ENCODE measurements at regions not wholly inside any gene's neighbourhood (a gene's known extent, or its start where the extent isn't known, plus 50 kb on each side); places are given as distances from the start of the nearest gene placed in this dataset.
"Not testable (repeated sequence)": the region's sequence is repeated elsewhere in the genome, so short reads cannot be mapped to it uniquely, and the experiment has no call there.

DNA sequence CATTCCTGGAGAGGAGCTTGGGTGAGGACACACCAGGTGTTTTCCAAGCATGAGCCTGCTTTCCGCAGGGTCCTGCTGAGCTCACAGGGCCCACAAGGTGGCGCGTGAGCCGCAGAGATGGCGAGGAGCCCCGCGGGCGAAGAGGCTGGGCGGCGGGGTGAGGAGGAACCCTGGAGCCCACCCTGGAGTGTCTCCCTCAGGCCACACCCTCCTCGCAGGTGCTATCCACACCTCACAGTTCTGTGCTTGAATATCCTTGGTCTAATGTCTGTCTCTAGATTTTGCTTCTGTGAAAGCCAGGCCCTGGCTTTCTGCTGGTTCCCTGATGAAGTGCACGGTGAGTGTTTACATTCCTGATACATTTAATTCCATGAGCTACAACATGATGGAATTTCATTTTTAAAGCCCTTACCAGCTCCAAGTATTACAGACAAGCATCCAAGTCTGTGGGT is 433.6 kb downstream of the ACTR3B start:
- peak; percentile 10 for DNase-seq (ENCODE audit: low spot score)

DNA sequence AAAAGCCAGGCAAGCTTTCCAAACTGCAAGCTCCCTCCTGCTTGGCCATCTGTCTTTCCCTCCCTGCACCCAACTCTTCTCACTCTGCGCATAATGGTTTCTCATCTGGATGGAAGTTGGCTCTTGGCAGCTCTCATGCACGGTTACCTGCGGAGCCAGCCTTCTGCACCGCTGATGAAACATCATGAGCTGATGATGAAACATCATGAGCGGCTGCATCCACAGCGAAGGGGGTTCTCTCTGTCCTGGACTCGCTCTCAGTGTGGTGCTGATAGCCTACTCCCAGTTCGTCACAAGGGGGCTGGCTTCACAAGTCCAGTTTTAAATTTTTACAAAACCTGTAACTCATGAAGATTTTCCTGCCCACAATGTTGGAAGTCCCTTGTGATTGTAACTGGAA is 457.5 kb downstream of the ACTR3B start:
- no peak for DNase-seq (ENCODE audit: low spot score)

DNA sequence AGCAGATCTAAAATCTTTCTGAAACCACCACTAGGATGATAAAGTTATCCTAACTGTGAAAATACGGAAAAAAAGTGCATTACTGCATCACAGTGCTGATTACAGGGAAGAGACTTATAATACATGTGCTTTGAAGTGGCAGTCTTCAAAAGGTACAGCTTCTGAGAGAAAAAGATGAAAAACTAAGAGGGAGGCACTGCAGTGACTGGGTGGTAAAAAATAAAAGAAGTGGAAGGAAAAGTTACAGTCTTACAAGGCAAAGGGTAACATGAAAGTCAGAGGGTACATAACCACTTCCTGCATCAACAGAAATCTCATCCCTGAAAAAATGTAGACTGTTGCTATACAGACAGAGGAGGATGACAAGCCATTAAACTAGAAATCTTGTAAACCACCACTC is 465.3 kb downstream of the ACTR3B start:
- no peak for DNase-seq (ENCODE audit: low spot score)

DNA sequence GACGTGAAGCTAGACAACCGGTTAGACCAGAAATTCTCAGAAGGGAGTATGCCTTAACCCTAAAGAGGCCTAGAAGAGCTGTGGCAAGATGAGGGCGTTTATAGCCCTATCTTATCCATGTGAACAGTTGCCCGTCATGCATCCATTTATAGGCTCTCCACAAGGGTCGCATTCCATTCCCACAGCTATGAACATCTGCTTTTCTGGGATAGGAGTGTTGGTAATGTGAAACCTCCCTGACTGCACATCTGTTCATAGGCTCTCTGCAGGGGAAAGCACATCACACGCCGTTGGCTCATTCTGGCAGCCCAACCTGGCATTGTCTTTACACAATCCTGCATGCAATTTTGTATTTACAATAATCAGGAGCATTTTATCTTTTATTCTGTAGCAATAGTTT is 485.6 kb downstream of the ACTR3B start:
- DNase-seq (ENCODE audit: low spot score), result not testable (repeated sequence)

DNA sequence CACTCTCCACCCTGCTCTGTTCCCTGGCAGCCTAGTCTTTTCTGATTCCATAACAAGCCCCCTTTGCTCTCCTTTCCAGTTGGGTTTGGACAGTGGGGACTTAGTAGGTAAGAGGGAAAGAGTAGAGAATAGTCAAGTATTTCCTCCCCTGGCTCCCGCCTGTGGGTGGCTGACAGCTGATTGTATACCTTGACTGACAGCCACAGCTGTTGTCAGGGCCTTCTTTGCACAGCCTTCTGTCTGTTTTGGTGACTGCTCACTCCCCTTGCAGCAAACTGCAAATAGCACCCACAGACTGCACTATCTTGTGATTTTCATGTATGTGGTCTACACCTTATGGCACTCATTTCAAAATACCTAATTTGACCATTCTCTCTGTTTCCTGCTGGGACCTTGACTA is 486.3 kb downstream of the ACTR3B start:
- DNase-seq (ENCODE audit: low spot score), result no peak

DNA sequence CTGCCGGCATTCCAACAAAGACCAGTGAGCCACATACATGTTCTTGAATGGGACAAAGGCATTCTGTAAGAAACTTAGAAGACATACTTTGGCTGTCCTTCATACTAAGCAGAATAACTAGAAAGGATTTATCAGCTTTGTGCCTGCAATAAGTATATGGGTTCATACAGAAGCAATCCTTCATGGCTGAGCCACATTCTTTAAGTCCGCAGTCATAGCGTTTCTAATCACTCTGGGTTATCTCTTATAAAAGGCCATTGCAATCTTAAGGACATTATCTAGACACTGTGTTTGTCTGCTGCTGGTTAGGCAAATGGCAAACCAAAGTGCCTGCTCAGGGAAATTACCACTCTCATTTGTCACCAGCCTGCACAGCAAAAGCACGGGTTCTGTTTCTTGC is 488.4 kb downstream of the ACTR3B start:
- no peak for DNase-seq (ENCODE audit: low spot score)

DNA sequence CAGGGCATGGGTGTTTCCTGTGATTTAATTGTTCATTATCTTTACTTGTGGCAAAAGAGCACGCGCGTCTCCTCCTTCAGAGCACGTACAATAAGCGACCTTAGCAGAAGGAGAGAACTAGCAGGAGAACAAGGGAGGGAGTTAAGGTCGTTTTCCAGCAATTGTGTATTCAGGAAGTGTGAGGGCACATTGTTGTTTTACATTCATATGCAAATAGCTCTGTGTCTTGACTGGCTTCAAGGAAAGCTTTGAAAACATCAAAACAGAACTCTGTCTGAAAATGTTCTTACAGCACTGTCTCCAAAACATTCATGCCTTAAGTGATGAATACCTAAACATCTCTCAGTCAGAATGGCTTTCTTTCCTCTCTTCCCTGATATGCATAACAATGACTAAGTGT is 499.1 kb downstream of the ACTR3B start:
- no peak for DNase-seq (ENCODE audit: low spot score)

DNA sequence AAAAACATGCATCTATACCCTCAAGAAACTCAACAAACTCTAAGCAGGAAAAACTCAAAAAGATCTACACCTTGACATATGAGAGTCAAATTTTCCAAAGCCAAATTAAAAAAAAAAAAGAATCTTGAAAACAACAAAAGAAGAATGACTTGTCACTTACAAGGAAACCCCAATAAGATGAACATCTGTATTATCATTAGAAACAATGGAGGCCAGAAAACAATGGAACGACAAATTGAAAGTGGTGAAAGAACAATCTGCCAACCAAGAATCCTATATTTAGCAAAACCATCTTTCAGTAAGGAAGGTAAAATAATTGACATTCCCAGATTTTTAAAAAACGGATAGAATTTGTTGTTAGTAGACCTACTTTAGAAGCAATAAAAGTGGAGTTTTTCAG is 516.8 kb downstream of the ACTR3B start:
- no peak for DNase-seq (ENCODE audit: low spot score)

DNA sequence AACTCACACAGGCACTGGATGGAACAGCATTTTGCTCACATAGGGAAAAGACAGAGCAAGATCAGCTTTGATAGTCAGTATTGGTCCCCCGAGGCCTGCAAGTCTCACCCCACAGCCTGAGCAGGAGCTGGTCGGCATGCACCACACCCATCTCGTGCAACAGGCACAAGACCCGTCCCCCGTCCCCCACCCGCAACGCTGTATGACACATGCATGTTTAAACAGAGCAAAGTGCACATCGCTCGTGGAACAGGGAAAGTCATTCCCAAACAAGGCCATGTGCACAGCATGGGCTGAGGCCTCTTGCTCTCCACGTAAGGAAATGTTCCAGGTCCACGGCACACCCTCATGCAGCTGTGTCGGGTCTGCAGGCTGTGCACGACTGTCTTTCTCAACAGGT is 527.2 kb downstream of the ACTR3B start:
- no peak for DNase-seq (ENCODE audit: low spot score)

DNA sequence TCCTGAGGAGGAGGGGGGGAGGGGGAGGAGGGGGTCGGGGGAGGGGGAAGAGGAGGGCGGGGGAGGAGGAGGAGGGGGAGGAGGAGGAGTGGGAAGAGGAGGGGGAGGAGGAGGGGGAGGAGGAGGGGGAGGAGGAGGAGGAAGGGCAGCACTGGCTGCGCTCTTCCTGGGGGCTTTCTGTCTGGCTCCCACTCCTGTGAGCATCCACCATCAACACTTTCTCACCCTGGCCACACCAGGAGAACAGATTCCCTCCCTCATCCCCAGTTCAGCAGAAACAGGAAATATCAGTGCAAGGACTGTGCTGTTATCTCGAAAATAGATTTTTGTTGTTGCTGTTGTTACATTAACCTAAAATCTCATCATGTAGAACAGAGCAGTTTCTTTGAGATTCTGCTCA is 530.5 kb downstream of the ACTR3B start:
- DNase-seq (ENCODE audit: low spot score), result no peak

DNA sequence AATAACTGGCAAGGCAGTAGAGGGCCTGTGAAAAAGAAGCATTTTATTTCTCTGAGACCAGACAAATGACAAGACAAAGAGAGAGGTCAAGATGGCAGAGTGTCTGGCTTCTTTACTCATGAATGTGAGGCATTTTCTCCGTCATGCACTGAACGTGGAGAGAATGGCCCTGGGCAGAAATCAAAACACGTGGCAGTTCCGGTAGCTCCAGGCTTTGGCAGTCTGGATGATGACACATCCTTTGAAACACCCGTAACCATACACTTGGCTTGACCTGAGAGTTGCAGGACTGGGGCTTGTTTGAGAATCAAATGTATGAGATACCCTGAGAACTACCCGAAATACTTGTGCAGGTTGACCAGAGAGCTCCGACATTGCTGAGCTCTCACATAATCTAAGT is 537.6 kb downstream of the ACTR3B start:
- DNase-seq (ENCODE audit: low spot score), result no peak

DNA sequence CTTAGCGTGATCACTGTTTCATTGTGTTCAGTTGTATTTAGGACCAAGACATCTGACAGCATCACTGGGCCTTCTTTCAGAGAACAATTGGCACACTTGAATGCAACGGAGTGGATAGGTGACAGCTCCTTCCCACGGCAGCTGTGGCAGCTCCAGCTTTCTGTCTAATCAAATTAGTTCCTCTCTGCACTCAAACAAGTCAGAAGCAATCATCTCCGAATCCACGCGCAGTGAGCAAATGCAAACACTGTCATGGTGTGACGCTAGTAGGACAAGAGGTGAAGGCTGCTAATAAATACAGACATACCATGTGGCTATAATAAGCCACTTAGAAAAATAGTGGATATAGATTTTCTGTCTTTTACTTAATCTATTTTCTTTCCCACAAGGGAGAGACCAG is 542.4 kb downstream of the ACTR3B start:
- no peak for DNase-seq (ENCODE audit: low spot score)

DNA sequence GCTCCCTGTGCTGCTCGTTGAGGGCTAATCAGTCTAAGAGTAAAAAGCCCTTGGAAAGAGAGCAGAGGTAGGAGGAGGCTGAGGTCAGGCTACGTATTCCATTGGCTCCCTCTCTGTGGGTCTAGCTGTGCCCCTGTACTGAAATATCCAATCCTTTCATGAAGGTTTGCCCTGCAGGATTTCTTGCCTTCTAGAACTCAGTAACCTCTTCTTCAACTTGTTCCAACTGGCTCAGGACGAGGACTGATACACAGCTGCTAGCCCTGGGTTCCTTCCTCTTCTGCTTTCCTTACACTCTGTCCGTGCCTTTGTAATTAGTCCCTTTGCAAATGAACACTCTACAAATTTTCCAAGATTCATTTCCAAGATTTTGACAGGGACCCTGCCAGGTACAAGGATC is 560.5 kb downstream of the ACTR3B start:
- no peak for DNase-seq (ENCODE audit: low spot score)

DNA sequence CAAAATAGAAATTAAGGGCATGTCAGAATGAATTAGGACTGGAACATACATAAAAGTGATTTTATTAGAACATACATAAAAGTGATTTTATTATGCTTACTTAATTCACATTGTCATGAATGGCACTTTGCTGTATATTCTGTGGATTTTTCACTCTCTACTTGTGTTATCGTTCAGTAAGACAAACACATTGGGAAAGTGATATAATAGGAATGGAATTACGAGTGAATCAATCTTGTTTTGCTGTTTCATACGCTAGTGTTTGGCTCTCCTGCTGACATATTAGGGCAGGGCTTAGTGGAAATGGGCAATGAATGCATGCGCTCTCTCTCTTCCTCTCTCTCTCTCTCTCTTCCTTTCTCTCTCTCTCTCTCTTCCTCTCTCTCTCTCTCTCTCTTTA is 561.1 kb downstream of the ACTR3B start:
- DNase-seq (ENCODE audit: low spot score), result no peak

DNA sequence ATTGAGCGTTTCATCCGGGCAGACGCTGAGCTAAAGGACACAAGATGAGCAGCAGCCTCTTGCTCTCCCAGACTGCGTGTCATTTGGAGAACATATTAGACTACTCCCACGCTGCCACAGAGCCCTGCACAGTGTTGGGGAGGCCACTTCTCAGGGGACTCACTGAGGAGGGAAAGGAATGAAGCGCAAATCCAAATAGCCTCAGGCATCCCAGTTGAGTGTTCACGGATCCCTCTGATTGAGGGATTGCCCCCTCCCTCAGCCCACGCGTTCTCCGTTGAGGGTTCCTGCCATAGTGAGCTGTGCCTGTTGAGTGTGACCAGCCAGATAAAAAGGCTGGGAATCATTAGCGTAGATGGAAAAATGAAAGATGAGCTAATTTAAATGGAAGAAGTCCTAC is 563.4 kb downstream of the ACTR3B start:
- no peak for DNase-seq (ENCODE audit: low spot score)

DNA sequence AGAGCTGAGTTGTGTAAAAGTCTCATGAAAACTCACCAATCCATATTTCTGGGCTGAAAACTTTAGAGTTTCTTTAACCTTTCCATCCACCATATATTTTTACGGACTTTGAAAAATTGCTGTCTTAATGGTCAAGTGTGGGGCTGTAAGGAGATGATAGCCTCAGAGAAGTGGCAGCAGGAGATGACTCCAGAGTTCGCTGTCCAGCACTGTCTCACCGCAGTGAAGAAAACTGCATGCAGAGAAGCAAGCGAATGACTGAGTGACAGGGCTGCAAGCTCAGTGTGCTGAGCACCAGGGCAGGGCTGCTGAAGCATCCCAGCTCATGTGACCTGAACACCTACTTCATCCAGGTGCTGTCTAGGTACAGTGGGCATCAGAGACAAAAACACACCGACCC is 564.5 kb downstream of the ACTR3B start:
- DNase-seq (ENCODE audit: low spot score), result no peak

DNA sequence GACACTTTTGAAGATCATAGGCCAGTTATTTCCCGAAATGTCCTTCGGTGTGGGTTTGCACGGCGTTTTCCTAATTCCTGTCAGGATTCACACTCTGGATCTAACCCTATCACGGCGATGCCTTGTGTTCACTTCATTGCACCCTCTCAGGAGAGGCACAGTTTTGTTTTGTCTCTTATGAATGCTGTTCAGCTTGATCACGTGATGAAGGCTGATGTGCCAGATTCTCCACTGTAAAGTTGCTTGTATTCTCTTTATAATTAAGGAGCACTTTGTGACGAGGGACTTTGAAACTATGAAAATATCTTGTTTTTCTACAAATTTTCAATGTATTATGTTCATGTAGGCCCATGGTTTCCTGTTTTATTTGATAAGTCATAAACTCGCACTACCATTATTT is 568.1 kb downstream of the ACTR3B start:
- DNase-seq (ENCODE audit: low spot score), result no peak

DNA sequence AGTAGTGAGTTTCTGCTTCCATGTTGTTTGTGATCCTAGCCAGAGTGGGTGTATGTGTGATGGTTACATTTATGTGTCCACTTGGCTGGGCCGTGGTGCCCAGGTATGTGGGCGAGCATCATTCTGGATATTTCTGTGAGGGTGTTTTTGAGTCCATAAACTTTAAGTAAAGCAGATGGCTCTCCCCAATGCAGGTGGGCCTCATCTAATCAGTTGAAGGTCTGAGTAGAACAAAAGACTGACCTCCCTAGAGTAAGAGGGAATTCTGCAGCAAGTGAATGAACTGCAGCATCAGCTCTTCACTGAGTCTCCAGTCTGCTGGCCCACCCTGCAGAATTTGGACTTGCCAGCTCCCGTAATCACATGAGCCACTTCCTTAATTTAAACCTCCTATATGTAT is 571.9 kb downstream of the ACTR3B start:
- DNase-seq (ENCODE audit: low spot score), result no peak

DNA sequence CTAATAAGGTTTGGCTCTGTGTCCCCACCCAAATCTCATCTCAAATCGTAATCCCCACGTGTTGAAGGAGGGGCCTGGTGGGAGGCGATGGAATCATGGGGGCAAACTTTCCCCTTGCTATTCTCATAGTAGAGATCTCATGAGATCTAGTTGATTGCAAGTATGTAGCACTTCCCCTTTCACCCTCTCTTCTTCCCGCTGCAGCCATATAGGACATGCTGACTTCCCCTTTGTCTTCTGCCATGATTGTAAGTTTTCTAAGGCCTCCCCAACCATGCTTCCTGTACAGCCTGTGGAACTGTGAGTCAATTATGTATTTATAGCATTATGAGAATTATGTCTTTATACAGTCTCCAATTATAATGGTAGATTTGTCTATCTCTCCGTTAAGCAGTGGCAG is 594.5 kb downstream of the ACTR3B start:
- DNase-seq (ENCODE audit: low spot score), result no peak

DNA sequence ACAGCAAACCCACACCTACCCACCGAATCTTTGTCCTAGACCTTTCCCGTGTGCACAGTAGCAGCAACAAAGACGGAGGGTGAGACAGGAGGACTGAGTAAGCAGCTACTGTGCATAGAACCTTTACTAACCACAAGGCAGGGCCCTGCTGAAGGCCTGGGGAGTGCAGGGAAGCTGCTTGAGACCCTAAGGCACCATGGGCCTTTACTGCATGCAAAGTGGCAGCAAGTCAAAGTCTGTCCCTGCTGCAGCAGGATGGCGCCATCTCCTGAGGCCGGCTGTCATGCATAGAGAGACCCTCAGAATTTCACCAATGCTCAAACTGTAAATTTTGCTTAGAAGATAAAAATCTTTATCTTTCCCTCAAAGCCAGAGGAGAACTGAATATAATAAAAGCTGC is 610.5 kb downstream of the ACTR3B start:
- DNase-seq (ENCODE audit: low spot score), result no peak

DNA sequence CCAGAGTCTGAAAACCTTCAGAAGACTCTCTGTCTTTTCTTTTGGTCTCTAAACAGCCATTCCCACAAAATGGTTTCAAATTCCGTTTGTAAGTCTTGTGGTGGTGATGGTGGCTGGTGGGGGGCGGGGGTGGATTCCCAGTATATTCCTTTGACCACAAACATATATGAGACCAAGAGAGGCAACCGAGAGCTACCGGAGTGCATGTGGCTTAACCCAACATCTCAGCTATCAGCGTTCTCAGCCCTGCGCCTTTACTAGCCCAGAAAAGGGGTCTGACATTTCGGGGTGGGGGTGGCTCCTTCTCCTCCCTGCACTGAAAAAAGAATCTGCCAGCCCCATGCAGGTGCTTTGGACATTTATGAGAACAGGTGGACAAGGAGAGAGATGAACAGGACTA is 621.1 kb downstream of the ACTR3B start:
- no peak for DNase-seq (ENCODE audit: low spot score)

DNA sequence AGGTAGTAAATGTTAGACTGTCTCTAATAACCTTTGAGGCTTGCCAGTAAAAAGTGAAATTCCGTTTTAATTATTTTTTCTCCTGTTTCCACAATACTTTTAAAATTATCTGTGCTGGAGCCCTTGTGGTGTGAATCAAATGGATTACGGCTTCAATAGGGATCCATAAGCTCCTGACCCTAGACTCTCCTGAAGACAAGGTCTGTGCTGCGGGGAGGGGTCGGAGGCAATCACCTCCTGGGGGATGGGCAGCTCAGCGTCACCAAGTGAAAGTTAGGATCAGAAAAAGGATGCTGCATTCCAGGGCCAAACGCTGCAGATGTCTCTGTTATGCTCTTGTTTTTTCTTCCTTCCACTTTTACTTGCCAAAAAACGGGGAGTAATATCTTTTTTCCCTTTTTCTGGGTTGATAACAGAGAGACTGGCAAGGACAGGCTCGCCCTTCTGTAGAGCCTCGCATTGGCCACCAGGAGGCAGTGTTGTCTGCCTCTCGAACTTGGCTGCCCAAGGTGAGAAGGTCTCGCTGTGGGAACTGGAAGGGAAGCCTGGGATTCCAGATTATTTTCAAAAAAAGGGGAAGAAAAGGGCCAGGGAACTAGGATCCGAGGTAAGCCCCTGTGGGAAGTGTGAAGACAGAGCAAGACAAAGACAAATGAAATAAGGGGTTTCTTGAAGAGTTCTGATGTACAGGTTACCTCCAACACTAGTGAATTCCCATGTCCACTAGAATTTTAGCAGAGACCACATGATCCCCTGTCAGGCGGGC is 621.9 kb downstream of the ACTR3B start:
- DNase-seq (ENCODE audit: low spot score), result peak; percentile 60

DNA sequence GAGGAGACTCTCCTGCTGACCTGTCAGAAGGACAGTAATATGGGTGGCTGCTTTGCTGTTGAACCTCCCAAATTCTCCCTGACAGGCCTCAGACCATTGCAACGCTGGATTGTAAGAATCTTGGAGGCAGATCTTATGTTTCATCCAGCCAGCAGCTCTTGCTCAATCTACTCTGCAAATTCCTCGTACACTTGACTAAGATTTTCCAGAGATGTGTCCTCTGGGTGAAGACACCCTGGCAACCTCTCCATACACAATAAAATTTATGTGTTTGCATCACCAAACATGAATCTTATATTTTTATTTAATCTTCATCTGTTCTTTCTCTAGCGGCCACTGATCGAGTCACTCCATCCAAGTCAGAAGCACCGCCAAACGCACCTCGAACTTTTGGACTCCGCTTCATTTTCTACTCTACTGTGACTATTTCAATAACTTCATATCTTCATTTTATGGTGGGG is 623.1 kb downstream of the ACTR3B start:
- no peak for DNase-seq (ENCODE audit: low spot score)

DNA sequence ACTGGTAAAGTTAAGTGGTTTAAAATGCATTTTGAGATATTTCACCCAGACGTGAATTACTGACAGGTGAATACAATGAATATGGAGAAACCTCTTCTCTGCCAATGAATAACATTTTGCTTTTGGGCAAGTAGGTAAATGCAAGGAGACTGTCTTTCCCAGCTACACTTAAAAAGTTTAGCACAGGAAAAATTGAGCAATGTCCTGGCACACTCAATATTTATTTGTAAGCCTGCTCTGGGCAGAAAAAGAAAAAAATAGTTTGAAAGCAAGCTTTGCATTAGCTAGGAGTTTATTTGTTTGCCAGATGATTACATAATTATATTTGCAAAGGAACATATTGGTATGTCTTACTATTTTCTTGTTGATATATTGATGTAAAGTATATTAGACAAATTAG is 624.2 kb downstream of the ACTR3B start:
- DNase-seq (ENCODE audit: low spot score), result no peak
